Prostate gland (tissue), 2 donors: ENCODE measurements at regions not wholly inside any gene's neighbourhood (a gene's known extent, or its start where the extent isn't known, plus 50 kb on each side); places are given as distances from the start of the nearest gene placed in this dataset.

Experiments used
- CTCF ChIP-seq, 4 experiments: fragments of 200-600 bp in 2 of 4; fragments of 450-650 bp in 2 of 4; sonication (generic) in 2 of 4; IDR thresholded peaks; 1 replicate in 3 of 4; 2 replicates in 1 of 4; pipeline ENCODE4 v1.5.1; 2016 to 2019; ENCODE audit warnings: antibody characterized with exemption in 4 of 4, mild to moderate bottlenecking in 2 of 4, moderate library complexity in 2 of 4
- POLR2A ChIP-seq: fragments of 450-650 bp; IDR thresholded peaks from one replicate; pipeline ENCODE4 v1.6.1; 2016; ENCODE audit warnings: antibody characterized with exemption, mild to moderate bottlenecking
- POLR2AphosphoS5 ChIP-seq: sonication (generic); formaldehyde crosslinking; IDR thresholded peaks from one replicate; pipeline ENCODE4 v1.6.1; 2017; ENCODE audit warnings: antibody characterized with exemption

- TF ChIP-seq CTCF (IDR thresholded peaks at IDR 0.05) (no peak), POLR2AphosphoS5 (no peak), POLR2A (no peak)
Observed at GRCh38 chr5:134055015-134055414, 50.2 kb upstream of the VDAC1 start.
